ENCODE measurements at regions not wholly inside any gene's neighbourhood (a gene's known extent, or its start where the extent isn't known, plus 50 kb on each side); places are given as distances from the start of the nearest gene placed in this dataset.

DNA sequence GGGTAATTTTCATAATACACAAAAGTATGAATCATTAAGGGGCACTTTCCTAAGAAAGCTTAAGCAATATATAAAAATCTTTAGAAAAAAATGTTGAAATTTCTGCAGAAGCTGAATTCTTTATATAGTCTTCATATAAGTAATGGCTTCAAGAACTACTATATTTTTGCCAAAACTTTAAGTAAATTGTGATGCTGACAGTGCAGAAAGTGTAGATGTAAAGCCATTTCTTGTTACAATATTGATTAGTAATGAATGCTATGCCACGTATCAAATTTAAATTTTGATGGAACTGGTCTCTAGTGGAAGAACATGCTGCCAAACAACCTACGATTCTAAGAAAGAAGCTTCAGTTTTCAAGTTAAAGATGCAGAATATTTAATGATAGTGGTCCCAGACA lies 1210.0 kb downstream of the SLITRK1 start:
- H2AFZ ChIP-seq (ENCODE audit: low read length) = no peak overlapping the region
- no peaks in the 10 kb centered on the region for H4K20me1 ChIP-seq (ENCODE audit: low read length)
- H3K9me2 ChIP-seq (replicated peaks; ENCODE audit: low read length) = no peaks in the 10 kb centered on the region
- H3K36me3 ChIP-seq (ENCODE audit: low read depth, low read length) = no peaks in the 10 kb centered on the region
- H3F3A ChIP-seq (ENCODE audit: low read length, unreplicated experiment) = no peaks in the 10 kb centered on the region
- no peak overlapping the region for H3K9ac ChIP-seq (ENCODE audit: low read length)
- no peak overlapping the region for H3K27ac ChIP-seq (ENCODE audit: low read length)
- ChIA-PET CTCF (no interaction called here), POLR2A (ENCODE audit: unreplicated experiment) (no interaction called here)
- no peaks in the 10 kb centered on the region for H3K4me1 ChIP-seq (ENCODE audit: insufficient read depth, low read length)
- no TSS peak for BruUV-seq (replicated peaks)
- DNase-seq (no peak), ATAC-seq (no peak)
- H3K27me3 ChIP-seq (ENCODE audit: low read length) = no peaks in the 10 kb centered on the region
- intact Hi-C loops (cut with micrococcal nuclease) = no loop called here
- no peaks in the 10 kb centered on the region for H3K79me2 ChIP-seq (ENCODE audit: low read length)
- no peak overlapping the region for H3K4me3 ChIP-seq (ENCODE audit: low read length)
- no peak overlapping the region for H3K4me2 ChIP-seq (ENCODE audit: low read length)
- TF ChIP-seq EZH2phosphoT487 (IDR thresholded peaks at IDR 0.05; ENCODE audit: borderline replicate concordance, low read length) (no peak), EZH2 (IDR thresholded peaks at IDR 0.05; ENCODE audit: low read length, unreplicated experiment) (no peak)
- TF ChIP-seq, protein P1, sequence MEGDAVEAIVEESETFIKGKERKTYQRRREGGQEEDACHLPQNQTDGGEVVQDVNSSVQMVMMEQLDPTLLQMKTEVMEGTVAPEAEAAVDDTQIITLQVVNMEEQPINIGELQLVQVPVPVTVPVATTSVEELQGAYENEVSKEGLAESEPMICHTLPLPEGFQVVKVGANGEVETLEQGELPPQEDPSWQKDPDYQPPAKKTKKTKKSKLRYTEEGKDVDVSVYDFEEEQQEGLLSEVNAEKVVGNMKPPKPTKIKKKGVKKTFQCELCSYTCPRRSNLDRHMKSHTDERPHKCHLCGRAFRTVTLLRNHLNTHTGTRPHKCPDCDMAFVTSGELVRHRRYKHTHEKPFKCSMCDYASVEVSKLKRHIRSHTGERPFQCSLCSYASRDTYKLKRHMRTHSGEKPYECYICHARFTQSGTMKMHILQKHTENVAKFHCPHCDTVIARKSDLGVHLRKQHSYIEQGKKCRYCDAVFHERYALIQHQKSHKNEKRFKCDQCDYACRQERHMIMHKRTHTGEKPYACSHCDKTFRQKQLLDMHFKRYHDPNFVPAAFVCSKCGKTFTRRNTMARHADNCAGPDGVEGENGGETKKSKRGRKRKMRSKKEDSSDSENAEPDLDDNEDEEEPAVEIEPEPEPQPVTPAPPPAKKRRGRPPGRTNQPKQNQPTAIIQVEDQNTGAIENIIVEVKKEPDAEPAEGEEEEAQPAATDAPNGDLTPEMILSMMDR (conservative IDR thresholded peaks at IDR 0.05; ENCODE audit: low read depth, low read length) = no peak
- H3K9me3 ChIP-seq (ENCODE audit: low read length) = no peaks in the 10 kb centered on the region

- BruUV-seq (replicated peaks) = no TSS peak
These were observed 1218.1 kb downstream of the SLITRK1 start for GRCh38 chr13:82664183-82664582.

GRCh38 chr13:82661126-82661525 lies 1221.1 kb downstream of the SLITRK1 start:
- TF ChIP-seq, protein P1 (conservative IDR thresholded peaks at IDR 0.05; ENCODE audit: low read depth, low read length) = no peak
- no peak for TF ChIP-seq EZH2 (IDR thresholded peaks at IDR 0.05; ENCODE audit: low read length, unreplicated experiment)
- TF ChIP-seq EZH2phosphoT487 (IDR thresholded peaks at IDR 0.05; ENCODE audit: borderline replicate concordance, low read length) = no peak
- Histone ChIP-seq H2AFZ (ENCODE audit: low read length) (no peak overlapping the region), H3K4me1 (ENCODE audit: insufficient read depth, low read length) (no peaks in the 10 kb centered on the region), H3K36me3 (ENCODE audit: low read depth, low read length) (no peaks in the 10 kb centered on the region), H3K79me2 (ENCODE audit: low read length) (no peaks in the 10 kb centered on the region), H3K4me2 (ENCODE audit: low read length) (no peak overlapping the region), H3K9ac (ENCODE audit: low read length) (no peak overlapping the region), H3F3A (ENCODE audit: low read length, unreplicated experiment) (no peaks in the 10 kb centered on the region), H3K9me2 (replicated peaks; ENCODE audit: low read length) (no peaks in the 10 kb centered on the region), H3K9me3 (ENCODE audit: low read length) (no peaks in the 10 kb centered on the region), H3K27me3 (ENCODE audit: low read length) (no peaks in the 10 kb centered on the region), H3K4me3 (ENCODE audit: low read length) (no peak overlapping the region), H4K20me1 (ENCODE audit: low read length) (no peaks in the 10 kb centered on the region), H3K27ac (ENCODE audit: low read length) (no peak overlapping the region)
- DNase-seq (no peak), ATAC-seq (no peak)
- BruUV-seq (replicated peaks) = no TSS peak
- ChIA-PET CTCF (no interaction called here), POLR2A (ENCODE audit: unreplicated experiment) (no interaction called here)
- intact Hi-C loops (cut with micrococcal nuclease) = no loop called here

More at GRCh38 chr13:82664183-82664582, 1218.1 kb downstream of the SLITRK1 start:
- Histone ChIP-seq H2AFZ (ENCODE audit: low read length) (no peak overlapping the region), H3K79me2 (ENCODE audit: low read length) (no peaks in the 10 kb centered on the region), H3K4me2 (ENCODE audit: low read length) (no peak overlapping the region), H3K9me2 (replicated peaks; ENCODE audit: low read length) (no peaks in the 10 kb centered on the region), H3K9ac (ENCODE audit: low read length) (no peak overlapping the region), H3F3A (ENCODE audit: low read length, unreplicated experiment) (no peaks in the 10 kb centered on the region), H3K4me3 (ENCODE audit: low read length) (no peak overlapping the region), H3K4me1 (ENCODE audit: insufficient read depth, low read length) (no peaks in the 10 kb centered on the region), H4K20me1 (ENCODE audit: low read length) (no peaks in the 10 kb centered on the region), H3K9me3 (ENCODE audit: low read length) (no peaks in the 10 kb centered on the region), H3K27ac (ENCODE audit: low read length) (no peak overlapping the region), H3K36me3 (ENCODE audit: low read depth, low read length) (no peaks in the 10 kb centered on the region), H3K27me3 (ENCODE audit: low read length) (no peaks in the 10 kb centered on the region)
- intact Hi-C loops (cut with micrococcal nuclease) = no loop called here
- TF ChIP-seq EZH2phosphoT487 (IDR thresholded peaks at IDR 0.05; ENCODE audit: borderline replicate concordance, low read length) (no peak), EZH2 (IDR thresholded peaks at IDR 0.05; ENCODE audit: low read length, unreplicated experiment) (no peak)
- TF ChIP-seq, protein P1 (conservative IDR thresholded peaks at IDR 0.05; ENCODE audit: low read depth, low read length) = no peak
- POLR2A ChIA-PET (ENCODE audit: unreplicated experiment) = no interaction called here
- CTCF ChIA-PET = no interaction called here
- DNase-seq = no peak
- ATAC-seq = no peak
